DND-41 (cell line): ENCODE measurements at regions not wholly inside any gene's neighbourhood (a gene's known extent, or its start where the extent isn't known, plus 50 kb on each side); places are given as distances from the start of the nearest gene placed in this dataset.

Experiments
- ATAC-seq: fragments of 200-7000 bp; cut with Tn5 transposase; 3 replicates; pipeline ENCODE4 v1.9.1; 2021; ENCODE audit warnings: low read depth; ENCODE audit not compliant: insufficient read depth
- DNase-seq: peaks from one replicate; pipeline ENCODE4 v3.0.0-alpha.2; 2020
- H2AFZ ChIP-seq: 2 replicates; pipeline ENCODE4 v1.6.0; 2012; ENCODE audit warnings: low read depth, low read length
- H3K27ac ChIP-seq: 2 replicates; pipeline ENCODE4 v1.5.1; 2012; ENCODE audit warnings: low read length, inconsistent platforms
- H3K27me3 ChIP-seq: fragments of 200-600 bp; sonication (generic); 2 replicates; pipeline ENCODE4 v1.6.0; 2012; ENCODE audit warnings: low read length, mild to moderate bottlenecking, inconsistent platforms; ENCODE audit not compliant: insufficient read depth, poor library complexity
- H3K36me3 ChIP-seq: 2 replicates; pipeline ENCODE4 v1.5.1; 2012; ENCODE audit warnings: low read length, inconsistent platforms; ENCODE audit not compliant: insufficient read depth
- H3K4me1 ChIP-seq: 2 replicates; pipeline ENCODE4 v1.5.1; 2012; ENCODE audit warnings: mild to moderate bottlenecking, low read length; ENCODE audit not compliant: insufficient read depth
- H3K4me2 ChIP-seq: 2 replicates; pipeline ENCODE4 v1.6.0; 2012; ENCODE audit warnings: mild to moderate bottlenecking, moderate library complexity, low read length, inconsistent platforms; ENCODE audit not compliant: insufficient read depth
- H3K4me3 ChIP-seq, 2 experiments: fragments of 200-600 bp in 1 of 2; shearing (Covaris generic) in 1 of 2; 2 replicates each; pipeline ENCODE4 v1.5.1; 2012 to 2016; ENCODE audit warnings: inconsistent platforms in 2 of 2, low read length in 2 of 2, mild to moderate bottlenecking in 2 of 2, low read depth in 1 of 2, moderate library complexity in 1 of 2
- H3K79me2 ChIP-seq: 2 replicates; pipeline ENCODE4 v1.6.0; 2012; ENCODE audit warnings: low read length, inconsistent platforms; ENCODE audit not compliant: insufficient read depth
- H3K9ac ChIP-seq: 2 replicates; pipeline ENCODE4 v1.6.0; 2012; ENCODE audit warnings: low read depth, mild to moderate bottlenecking, inconsistent platforms, low read length, moderate library complexity
- H3K9me3 ChIP-seq: 2 replicates; pipeline ENCODE4 v1.5.1; 2012; ENCODE audit warnings: low read length, moderate library complexity, mild to moderate bottlenecking, inconsistent platforms; ENCODE audit not compliant: insufficient read depth, severe bottlenecking
- H4K20me1 ChIP-seq: 2 replicates; pipeline ENCODE4 v1.6.0; 2012; ENCODE audit warnings: low read length; ENCODE audit not compliant: insufficient read depth
- EZH2 ChIP-seq: IDR thresholded peaks from 3 replicates; pipeline ENCODE4 v1.6.1; 2012; ENCODE audit warnings: borderline replicate concordance, low read depth, mild to moderate bottlenecking, moderate library complexity, low read length, inconsistent platforms; ENCODE audit not compliant: severe bottlenecking
- TF ChIP-seq, protein P1 (sequence below): IDR thresholded peaks from 2 replicates; pipeline ENCODE4 v1.5.1; 2012; ENCODE audit warnings: borderline replicate concordance, low read length, moderate library complexity, mild to moderate bottlenecking; ENCODE audit not compliant: poor library complexity, severe bottlenecking; ENCODE audit errors: extremely low read depth

DNA sequence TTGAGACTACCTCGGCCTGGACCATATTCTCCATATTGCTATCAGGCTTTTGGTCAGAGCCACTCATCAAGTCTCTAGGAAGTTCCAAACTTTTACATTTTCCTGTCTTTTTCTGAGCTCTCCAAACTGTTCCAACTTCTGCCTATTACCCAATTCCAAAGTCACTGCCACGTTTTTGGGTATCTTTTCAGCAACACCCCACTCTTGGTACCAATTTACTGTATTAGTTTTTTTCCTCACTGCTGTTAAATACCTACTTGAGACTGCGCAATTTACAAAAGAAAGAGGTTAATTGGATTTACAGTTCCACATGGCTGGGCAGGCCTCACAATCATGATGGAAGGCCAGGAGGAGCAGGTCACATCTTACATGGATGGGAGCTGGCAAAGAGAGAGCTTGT is 507.8 kb upstream of the ZNF608 start:
- H3K36me3 ChIP-seq = no peaks in the 10 kb centered on the region
- H3K79me2 ChIP-seq = no peaks in the 10 kb centered on the region
- H3K27ac ChIP-seq = no peak overlapping the region
- H3K4me1 ChIP-seq = no peaks in the 10 kb centered on the region
- DNase-seq (no peak), ATAC-seq (no peak)
- no peak overlapping the region for H3K9ac ChIP-seq
- H3K4me2 ChIP-seq = no peak overlapping the region
- H2AFZ ChIP-seq = no peak overlapping the region
- H3K9me3 ChIP-seq = peaks cover 16% of the 10 kb centered on the region
- no peaks in the 10 kb centered on the region for H3K27me3 ChIP-seq
- TF ChIP-seq, protein P1, sequence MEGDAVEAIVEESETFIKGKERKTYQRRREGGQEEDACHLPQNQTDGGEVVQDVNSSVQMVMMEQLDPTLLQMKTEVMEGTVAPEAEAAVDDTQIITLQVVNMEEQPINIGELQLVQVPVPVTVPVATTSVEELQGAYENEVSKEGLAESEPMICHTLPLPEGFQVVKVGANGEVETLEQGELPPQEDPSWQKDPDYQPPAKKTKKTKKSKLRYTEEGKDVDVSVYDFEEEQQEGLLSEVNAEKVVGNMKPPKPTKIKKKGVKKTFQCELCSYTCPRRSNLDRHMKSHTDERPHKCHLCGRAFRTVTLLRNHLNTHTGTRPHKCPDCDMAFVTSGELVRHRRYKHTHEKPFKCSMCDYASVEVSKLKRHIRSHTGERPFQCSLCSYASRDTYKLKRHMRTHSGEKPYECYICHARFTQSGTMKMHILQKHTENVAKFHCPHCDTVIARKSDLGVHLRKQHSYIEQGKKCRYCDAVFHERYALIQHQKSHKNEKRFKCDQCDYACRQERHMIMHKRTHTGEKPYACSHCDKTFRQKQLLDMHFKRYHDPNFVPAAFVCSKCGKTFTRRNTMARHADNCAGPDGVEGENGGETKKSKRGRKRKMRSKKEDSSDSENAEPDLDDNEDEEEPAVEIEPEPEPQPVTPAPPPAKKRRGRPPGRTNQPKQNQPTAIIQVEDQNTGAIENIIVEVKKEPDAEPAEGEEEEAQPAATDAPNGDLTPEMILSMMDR = no peak
- no peak for TF ChIP-seq EZH2
- H4K20me1 ChIP-seq = no peaks in the 10 kb centered on the region
- no peak overlapping the region for H3K4me3 ChIP-seq

GRCh38 chr5:125256296-125256695 is 509.9 kb upstream of the ZNF608 start:
- Histone ChIP-seq H3K4me2 (no peak overlapping the region), H4K20me1 (no peaks in the 10 kb centered on the region), H3K27ac (no peak overlapping the region), H2AFZ (no peak overlapping the region), H3K9me3 (peaks cover 19% of the 10 kb centered on the region), H3K27me3 (no peaks in the 10 kb centered on the region), H3K9ac (no peak overlapping the region), H3K36me3 (no peaks in the 10 kb centered on the region), H3K4me1 (no peaks in the 10 kb centered on the region), H3K4me3 (no peak overlapping the region), H3K79me2 (no peaks in the 10 kb centered on the region)
- ATAC-seq = no peak
- DNase-seq = no peak
- no peak for TF ChIP-seq EZH2
- TF ChIP-seq, protein P1 = no peak

- H3K36me3 ChIP-seq = no peaks in the 10 kb centered on the region
- H2AFZ ChIP-seq = peak overlapping the region; percentile 18; the same call in 1 of the 2 replicates
- ATAC-seq (no peak), DNase-seq (no peak)
- peaks cover 19% of the 10 kb centered on the region for H3K9me3 ChIP-seq
- no peak for TF ChIP-seq EZH2
- TF ChIP-seq, protein P1 = no peak
- no peaks in the 10 kb centered on the region for H4K20me1 ChIP-seq
- no peaks in the 10 kb centered on the region for H3K27me3 ChIP-seq
- no peak overlapping the region for H3K4me3 ChIP-seq
- no peak overlapping the region for H3K4me2 ChIP-seq
- H3K79me2 ChIP-seq = no peaks in the 10 kb centered on the region
- H3K27ac ChIP-seq = no peak overlapping the region
- no peak overlapping the region for H3K9ac ChIP-seq
- no peaks in the 10 kb centered on the region for H3K4me1 ChIP-seq
Measured at GRCh38 chr5:125257057-125257972, 510.9 kb upstream of the ZNF608 start.
